NCI-H2107 treated with DMSO at 0.1 percent for 48 hours (cell line): ENCODE measurements at regions not wholly inside any gene's neighbourhood (a gene's known extent, or its start where the extent isn't known, plus 50 kb on each side); places are given as distances from the start of the nearest gene placed in this dataset.
"Not testable (repeated sequence)": the region's sequence is repeated elsewhere in the genome, so short reads cannot be mapped to it uniquely, and the experiment has no call there.

Source experiments
- DNase-seq: peaks from one replicate; lab custom pipeline; 2025; ENCODE audit not compliant: unreplicated experiment; lab: John Stamatoyannopoulos, UW

- DNase-seq: no peak
These were observed 446.1 kb upstream of the MYT1L start for GRCh38 chr2:2777213-2777612.

GRCh38 chr2:2775018-2775417 is 443.9 kb upstream of the MYT1L start:
- no peak for DNase-seq

GRCh38 chr2:2773692-2774091 is 442.6 kb upstream of the MYT1L start:
- no peak for DNase-seq

GRCh38 chr2:2773080-2773479 is 442.0 kb upstream of the MYT1L start:
- DNase-seq: not testable (repeated sequence)

GRCh38 chr2:2771721-2772411 is 440.8 kb upstream of the MYT1L start:
- DNase-seq: no peak

GRCh38 chr2:2769481-2770431 is 438.7 kb upstream of the MYT1L start:
- DNase-seq: no peak

- DNase-seq: no peak
These were observed 437.4 kb upstream of the MYT1L start for GRCh38 chr2:2768476-2768875.

- DNase-seq: no peak
These were observed 436.8 kb upstream of the MYT1L start for GRCh38 chr2:2767837-2768236.

- no peak for DNase-seq
These were observed 434.9 kb upstream of the MYT1L start for GRCh38 chr2:2765839-2766495.

GRCh38 chr2:2765176-2765800 is 434.2 kb upstream of the MYT1L start:
- DNase-seq: no peak

- DNase-seq: no peak
These were observed 433.7 kb upstream of the MYT1L start for GRCh38 chr2:2764739-2765138.

GRCh38 chr2:2764001-2764355 is 432.9 kb upstream of the MYT1L start:
- DNase-seq: peak; percentile 87

- DNase-seq: no peak
These were observed 432.4 kb upstream of the MYT1L start for GRCh38 chr2:2763351-2764000.

- DNase-seq: no peak
These were observed 431.8 kb upstream of the MYT1L start for GRCh38 chr2:2762913-2763312.

- no peak for DNase-seq
These were observed 431.3 kb upstream of the MYT1L start for GRCh38 chr2:2762166-2762908.

- DNase-seq: no peak
These were observed 427.8 kb upstream of the MYT1L start for GRCh38 chr2:2758793-2759367.

- DNase-seq: no peak
These were observed 426.7 kb upstream of the MYT1L start for GRCh38 chr2:2757764-2758163.

GRCh38 chr2:2756886-2757285 is 425.8 kb upstream of the MYT1L start:
- DNase-seq: no peak

- DNase-seq: no peak
These were observed 424.9 kb upstream of the MYT1L start for GRCh38 chr2:2755990-2756389.

- DNase-seq: no peak
These were observed 423.9 kb upstream of the MYT1L start for GRCh38 chr2:2754940-2755339.
